Heart right ventricle (tissue), 16 donors: ENCODE measurements at regions not wholly inside any gene's neighbourhood (a gene's known extent, or its start where the extent isn't known, plus 50 kb on each side); places are given as distances from the start of the nearest gene placed in this dataset.
"Not testable (repeated sequence)": the region's sequence is repeated elsewhere in the genome, so short reads cannot be mapped to it uniquely, and the experiment has no call there.

Source experiments
- ATAC-seq, 8 donors: fragments of 200-7000 bp; cut with Tn5 transposase; one replicate each; pipeline ENCODE4 v1.9.1; 2020; ENCODE audit warnings: mild to moderate bottlenecking in 8 of 8, moderate library complexity in 8 of 8, moderate number of reproducible peaks in 1 of 8
- DNase-seq, 2 donors: peaks; one replicate each; pipeline ENCODE4 v3.0.0-alpha.2; 2020
- H3K27ac ChIP-seq, 10 donors: fragments of 200-600 bp; sonication (generic) in 2 of 10; one replicate each; pipeline versions ENCODE4 v1.5.0 to v1.8.0; 2020 to 2022; ENCODE audit warnings: mild to moderate bottlenecking in 3 of 10
- H3K27me3 ChIP-seq, 7 donors: fragments of 200-600 bp; one replicate each; pipeline ENCODE4 v1.8.0; 2021 to 2022; ENCODE audit warnings: mild to moderate bottlenecking in 2 of 7
- H3K36me3 ChIP-seq, 9 donors: fragments of 200-600 bp; sonication (generic) in 1 of 9; one replicate each; pipeline versions ENCODE4 v1.5.0 to v1.8.0; 2020 to 2022; ENCODE audit warnings: mild to moderate bottlenecking in 2 of 9
- H3K4me1 ChIP-seq, 9 donors: fragments of 200-600 bp; sonication (generic) in 1 of 9; one replicate each; pipeline versions ENCODE4 v1.5.0 to v1.8.0; 2020 to 2022; ENCODE audit warnings: mild to moderate bottlenecking in 4 of 9
- H3K4me3 ChIP-seq, 10 donors: fragments of 200-600 bp; sonication (generic) in 2 of 10; one replicate each; pipeline versions ENCODE4 v1.5.0 to v1.8.0; 2020 to 2022; ENCODE audit warnings: mild to moderate bottlenecking in 7 of 10, moderate library complexity in 2 of 10
- H3K9me3 ChIP-seq, 11 donors: fragments of 200-600 bp in 10 of 11; sonication (generic) in 2 of 11; one replicate each; pipeline versions ENCODE4 v1.5.0 to v1.8.0; 2013 to 2022; ENCODE audit warnings: mild to moderate bottlenecking in 2 of 11, control low read depth in 1 of 11, moderate library complexity in 1 of 11
- WGBS, 2 donors: extraction: QIAGEN DNeasy Blood & Tissue Kit; methylation state at CpG; one replicate each; pipeline ENCODE4 v1.1.7; 2013; ENCODE audit warnings: inconsistent platforms in 1 of 2; 5-methylcytosine and 5-hydroxymethylcytosine counted together
- intact Hi-C, 10 donors: fragments of 100-400 bp; cut with DNase I; formaldehyde crosslinking; loops; one replicate each; pipeline versions ENCODE4 v1.11.1 to v1.14.2; 2022
- TF ChIP-seq, protein P1 (sequence below), 9 donors: fragments of 200-600 bp; sonication (generic) in 2 of 9; IDR thresholded peaks; one replicate each; pipeline versions ENCODE4 v1.5.0 to v1.8.0; 2021 to 2022; ENCODE audit warnings: antibody characterized with exemption in 9 of 9, mild to moderate bottlenecking in 5 of 9, moderate library complexity in 1 of 9
- donor health status: Arrhythmogenic right ventricular cardiomyopathy.
- donor health status: ischemic (EF 13 %, LVEDD 7.1; RV severe dilation, severe dysfunction).
- donor health status: healthy with polysubstance abuse.
- donor health status: DM: no; HTN: yes; CAD: no.
- donor health status: DM: no; HTN: no; CAD: no.
- donor health status: ischemic (EF 25% LVEDD 6.9; RV normal size, moderate dysfunction).
- donor health status: ischemic (EF 25% LVEDD 5.7; RV mildly dilated, moderate dysfunction).
- donor health status: healthy.
- donor health status: DM: yes; HTN: yes; CAD: no.
- donor health status: Ischemic cardiomyopathy.
- donor health status: ischemic (EF 35%, LVEDD 5.7; RV mildly dilated, moderate dysfunction).
- donor health status: nonischemic (EF 11% LVEDD 7.7; RV severe dilation, severe dysfunction).
- donor health status: DM: yes; HTN: yes; CAD: no.
- donor health status: PGD.
- donor health status: ischemic (EF 29% LVEDD 5.4; RV normal size, mild dysfunction).
- donor health status: nonischemic (EF 23%, LVEDD 6.1; RV moderate dilation, normal function).

DNA sequence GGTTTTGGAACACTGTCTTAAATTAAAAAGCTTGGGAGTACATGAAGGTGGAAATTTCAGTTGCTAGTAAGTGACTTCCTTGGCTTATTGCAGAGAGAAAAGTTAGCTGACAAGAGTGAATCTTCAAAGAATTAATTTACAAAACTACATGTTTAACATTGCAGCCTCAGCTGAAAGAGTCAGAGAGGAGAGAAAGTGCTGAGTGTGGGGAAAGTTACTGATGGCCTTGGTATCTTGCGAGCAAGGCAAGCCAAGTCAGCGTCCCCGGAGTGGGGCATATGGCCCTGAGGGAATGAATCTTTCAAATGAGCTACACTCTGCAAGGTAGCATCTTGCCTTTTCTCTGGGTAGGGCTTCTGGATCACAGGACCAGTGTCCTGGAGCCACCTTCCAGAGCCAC, 131.3 kb downstream of the LPIN1 start:
- Histone ChIP-seq H3K4me3 (no peak overlapping the region), H3K27me3 (no peaks in the 10 kb centered on the region), H3K36me3 (no peaks in the 10 kb centered on the region), H3K4me1 (peaks cover 0 to 13% (median 0%) of the 10 kb centered on the region in 9 donors), H3K9me3 (peaks cover 0 to under 1% (median 0%) of the 10 kb centered on the region in 11 donors), H3K27ac (no peak overlapping the region)
- 83 to 98% methylated on average over 3 of the region's 3 CpGs for WGBS, 2 donors
- ATAC-seq (no peak), DNase-seq (no peak)
- intact Hi-C loops = no loop called here
- TF ChIP-seq, protein P1, sequence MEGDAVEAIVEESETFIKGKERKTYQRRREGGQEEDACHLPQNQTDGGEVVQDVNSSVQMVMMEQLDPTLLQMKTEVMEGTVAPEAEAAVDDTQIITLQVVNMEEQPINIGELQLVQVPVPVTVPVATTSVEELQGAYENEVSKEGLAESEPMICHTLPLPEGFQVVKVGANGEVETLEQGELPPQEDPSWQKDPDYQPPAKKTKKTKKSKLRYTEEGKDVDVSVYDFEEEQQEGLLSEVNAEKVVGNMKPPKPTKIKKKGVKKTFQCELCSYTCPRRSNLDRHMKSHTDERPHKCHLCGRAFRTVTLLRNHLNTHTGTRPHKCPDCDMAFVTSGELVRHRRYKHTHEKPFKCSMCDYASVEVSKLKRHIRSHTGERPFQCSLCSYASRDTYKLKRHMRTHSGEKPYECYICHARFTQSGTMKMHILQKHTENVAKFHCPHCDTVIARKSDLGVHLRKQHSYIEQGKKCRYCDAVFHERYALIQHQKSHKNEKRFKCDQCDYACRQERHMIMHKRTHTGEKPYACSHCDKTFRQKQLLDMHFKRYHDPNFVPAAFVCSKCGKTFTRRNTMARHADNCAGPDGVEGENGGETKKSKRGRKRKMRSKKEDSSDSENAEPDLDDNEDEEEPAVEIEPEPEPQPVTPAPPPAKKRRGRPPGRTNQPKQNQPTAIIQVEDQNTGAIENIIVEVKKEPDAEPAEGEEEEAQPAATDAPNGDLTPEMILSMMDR (IDR thresholded peaks at IDR 0.05) = no peak

DNA sequence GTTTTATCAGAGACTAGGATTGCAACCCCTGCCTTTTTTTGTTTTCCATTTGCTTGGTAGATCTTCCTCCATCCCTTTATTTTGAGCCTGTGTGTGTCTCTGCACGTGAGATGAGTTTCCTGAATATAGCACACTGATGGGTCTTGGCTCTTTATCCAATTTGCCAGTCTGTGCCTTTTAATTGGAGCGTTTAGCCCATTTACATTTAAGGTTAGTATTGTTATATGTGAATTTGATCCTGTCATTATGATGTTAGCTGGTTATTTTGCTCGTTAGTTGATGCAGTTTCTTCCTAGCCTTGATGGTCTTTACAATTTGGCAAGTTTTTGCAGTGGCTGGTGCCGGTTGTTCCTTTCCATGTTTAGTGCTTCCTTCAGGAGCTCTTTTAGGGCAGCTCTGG, 138.8 kb downstream of the LPIN1 start:
- H3K36me3 ChIP-seq, DNase-seq, H3K27ac ChIP-seq, H3K4me3 ChIP-seq, H3K4me1 ChIP-seq, intact Hi-C loops, H3K27me3 ChIP-seq, ATAC-seq: not testable (repeated sequence)
- H3K9me3 ChIP-seq = peaks cover 0 to 42% (median 17%) of the 10 kb centered on the region in 11 donors
- 86 to 93% methylated on average over 4 of the region's 4 CpGs for WGBS, 2 donors

DNA sequence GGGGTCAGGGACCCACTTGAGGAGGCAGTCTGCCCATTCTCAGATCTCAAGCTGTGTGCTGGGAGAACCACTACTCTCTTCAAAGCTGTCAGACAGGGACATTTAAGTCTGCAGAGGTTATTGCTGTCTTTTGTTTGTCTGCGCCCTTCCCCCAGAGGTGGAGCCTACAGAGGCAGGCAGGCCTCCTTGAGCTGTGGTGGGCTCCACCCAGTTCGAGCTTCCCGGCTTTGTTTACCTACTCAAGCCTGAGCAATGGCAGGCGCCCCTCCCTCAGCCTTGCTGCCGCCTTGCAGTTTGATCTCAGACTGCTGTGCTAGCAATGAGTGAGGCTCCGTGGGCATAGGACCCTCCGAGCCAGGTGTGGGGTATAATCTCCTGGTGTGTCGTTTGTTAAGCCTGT, 140.5 kb downstream of the LPIN1 start:
- H3K36me3 ChIP-seq, ATAC-seq, DNase-seq, H3K4me3 ChIP-seq, H3K4me1 ChIP-seq, H3K27me3 ChIP-seq, H3K27ac ChIP-seq, intact Hi-C loops: not testable (repeated sequence)
- WGBS, 2 donors = 86 to 87% methylated on average over 8 of the region's 8 CpGs
- H3K9me3 ChIP-seq = peaks cover 0 to 47% (median 20%) of the 10 kb centered on the region in 11 donors

DNA sequence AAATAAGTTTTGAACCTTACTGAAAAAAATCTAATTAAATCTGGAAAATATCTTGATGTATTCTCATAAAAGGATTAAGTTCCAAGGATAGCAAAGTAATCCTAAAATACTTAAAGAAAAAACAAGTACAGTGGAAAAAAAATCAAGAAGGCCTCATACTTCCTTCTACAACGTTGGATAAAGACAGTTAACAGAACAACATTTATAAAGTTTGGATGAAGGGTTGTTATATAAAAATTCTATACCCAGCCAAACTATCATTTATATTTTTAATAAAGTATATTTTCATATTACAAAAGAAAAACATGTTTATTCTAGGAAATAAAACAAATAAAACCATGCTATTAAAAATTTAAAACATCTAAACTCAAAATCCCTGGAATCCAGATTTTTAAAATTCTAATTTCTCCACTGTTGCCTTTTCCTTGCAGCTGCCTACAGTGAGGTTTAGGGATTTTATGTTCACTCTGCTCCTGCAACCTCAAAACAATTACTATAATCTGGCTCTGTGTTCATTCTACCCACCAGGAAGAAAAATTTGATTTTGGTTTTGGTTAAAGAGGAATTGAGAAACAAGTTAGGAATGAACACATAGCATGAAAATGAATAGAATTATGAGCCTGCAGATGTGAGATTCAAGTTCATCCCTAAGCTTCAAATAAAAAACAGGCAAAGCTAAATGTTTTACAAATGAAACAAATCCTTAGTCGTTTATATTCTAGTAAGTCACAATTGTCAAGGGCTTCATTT, 142.8 kb downstream of the LPIN1 start:
- peaks cover 0 to 44% (median 20%) of the 10 kb centered on the region in 11 donors for H3K9me3 ChIP-seq
- 73 to 82% methylated on average over 2 of the region's 2 CpGs for WGBS, 2 donors
- intact Hi-C loops = no loop called here
- H3K4me3 ChIP-seq = no peak overlapping the region
- ATAC-seq (no peak), DNase-seq (no peak)
- no peaks in the 10 kb centered on the region for H3K36me3 ChIP-seq
- no peak overlapping the region for H3K27ac ChIP-seq
- no peaks in the 10 kb centered on the region for H3K27me3 ChIP-seq
- H3K4me1 ChIP-seq = no peaks in the 10 kb centered on the region
- TF ChIP-seq, protein P1 (IDR thresholded peaks at IDR 0.05) = no peak

DNA sequence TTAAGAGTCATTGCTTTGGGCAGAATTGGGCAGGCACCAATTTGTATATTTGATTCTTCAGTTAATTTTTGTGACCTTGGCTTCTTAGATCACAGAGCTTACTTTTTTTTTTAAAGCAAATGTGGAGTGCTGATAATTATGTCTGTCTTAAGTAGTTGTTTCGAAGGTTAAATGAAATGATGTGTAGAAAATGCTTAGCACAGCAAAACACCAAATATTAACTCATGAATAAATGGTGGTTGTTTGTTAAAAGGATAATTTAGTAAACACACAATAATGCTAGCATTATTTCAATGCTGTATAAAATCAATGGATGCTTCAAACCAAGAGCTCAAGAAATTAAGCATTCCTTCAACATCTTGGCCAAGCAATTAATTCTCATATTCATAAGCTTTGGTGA, 143.4 kb downstream of the LPIN1 start:
- intact Hi-C loops = no loop called here

More for the DNA sequence above, 143.4 kb downstream of the LPIN1 start:
- Histone ChIP-seq H3K27ac (no peak overlapping the region), H3K4me3 (no peak overlapping the region), H3K9me3 (peaks cover 0 to 44% (median 20%) of the 10 kb centered on the region in 11 donors), H3K4me1 (no peaks in the 10 kb centered on the region), H3K36me3 (no peaks in the 10 kb centered on the region), H3K27me3 (no peaks in the 10 kb centered on the region)
- DNase-seq (no peak), ATAC-seq (no peak)
- TF ChIP-seq, protein P1 (IDR thresholded peaks at IDR 0.05) = no peak
- WGBS, 2 donors = 95% methylated on average over 1 of the region's 1 CpG
